ENCODE measurements at regions not wholly inside any gene's neighbourhood (a gene's known extent, or its start where the extent isn't known, plus 50 kb on each side); places are given as distances from the start of the nearest gene placed in this dataset.

DNA sequence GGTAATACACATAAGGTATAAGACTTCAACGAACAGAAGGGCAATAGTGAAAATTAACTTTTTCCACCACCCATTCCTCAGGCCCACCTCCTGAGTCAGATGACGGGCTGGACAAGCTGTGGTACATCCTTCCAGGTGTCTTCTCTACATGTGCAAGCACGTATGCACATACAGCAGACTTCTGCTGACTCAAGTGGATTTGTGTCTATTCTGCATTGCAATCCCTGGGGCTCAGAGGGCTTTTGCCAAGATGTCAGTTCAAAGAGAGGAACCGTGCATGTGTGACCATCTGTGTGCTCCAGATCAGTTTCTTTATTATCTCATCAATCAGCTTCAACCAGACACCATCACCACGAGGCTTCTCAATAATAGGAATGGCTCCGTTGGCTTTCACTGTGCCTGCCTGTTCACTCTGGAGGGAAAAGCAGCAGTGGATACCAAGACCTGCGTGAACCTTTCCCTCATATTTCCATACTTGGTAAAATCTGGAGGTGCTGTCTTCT lies 288.4 kb downstream of the MTRR start:
- ChIA-PET POLR2A (no interaction called here), CTCF (no interaction called here), RAD21 (ENCODE audit: unreplicated experiment) (no interaction called here), SMC1A (ENCODE audit: uncharacterized antibody, unreplicated experiment) (no interaction called here)
- no TSS peak for BruUV-seq (replicated peaks)
- in situ Hi-C loops (cut with MboI) = no loop called here
- no peaks in the 10 kb centered on the region for H4K20me1 ChIP-seq (ENCODE audit: control insufficient read depth, insufficient read depth)
- H3K4me2 ChIP-seq (ENCODE audit: control insufficient read depth, insufficient read depth) = no peak overlapping the region
- no peaks in the 10 kb centered on the region for H3K27me3 ChIP-seq (replicated peaks in 1 of 2; ENCODE audit: control insufficient read depth in 2 of 2, insufficient read depth in 2 of 2, low read length in 1 of 2)
- no peak overlapping the region for H3K9ac ChIP-seq (ENCODE audit: control insufficient read depth, insufficient read depth, low read length)
- WGBS (ENCODE audit: insufficient coverage, insufficient replicate concordance, low lambda C conversion rate, missing lambda C conversion rate) = 3% methylated on average over 7 of the region's 7 CpGs
- no peaks in the 10 kb centered on the region for H3K79me2 ChIP-seq (ENCODE audit: control insufficient read depth, insufficient read depth, low read length)
- intact Hi-C loops (cut with micrococcal nuclease; ENCODE audit: unreplicated experiment) = no loop called here
- ATAC-seq (no peak), FAIRE-seq (no peak), DNase-seq (ENCODE audit: low read depth, low spot score) (no peak)
- H3K4me1 ChIP-seq (ENCODE audit: control insufficient read depth, insufficient read depth, low read length) = no peaks in the 10 kb centered on the region
- H3K4me3 ChIP-seq = no peak overlapping the region
- H3K27ac ChIP-seq (ENCODE audit: control insufficient read depth, insufficient read depth) = no peak overlapping the region
- H3K36me3 ChIP-seq (ENCODE audit: control insufficient read depth in 2 of 2, insufficient read depth in 2 of 2, low read length in 1 of 2) = no peaks in the 10 kb centered on the region
- H3K9me3 ChIP-seq (replicated peaks; ENCODE audit: control insufficient read depth, insufficient read depth, low read length) = no peaks in the 10 kb centered on the region
- TF ChIP-seq IKZF2 (IDR thresholded peaks at IDR 0.05) = no peak
- TF ChIP-seq SREBF2 (IDR thresholded peaks at IDR 0.05; ENCODE audit: low read length) = no peak
- no peak for TF ChIP-seq STAT1 (conservative IDR thresholded peaks at IDR 0.05)
- TF ChIP-seq ZZZ3 (IDR thresholded peaks at IDR 0.05; ENCODE audit: control insufficient read depth, insufficient read length, low read depth) = no peak
- no peak for TF ChIP-seq ATF7 (IDR thresholded peaks at IDR 0.05; ENCODE audit: low read depth)
- TF ChIP-seq, protein P1, sequence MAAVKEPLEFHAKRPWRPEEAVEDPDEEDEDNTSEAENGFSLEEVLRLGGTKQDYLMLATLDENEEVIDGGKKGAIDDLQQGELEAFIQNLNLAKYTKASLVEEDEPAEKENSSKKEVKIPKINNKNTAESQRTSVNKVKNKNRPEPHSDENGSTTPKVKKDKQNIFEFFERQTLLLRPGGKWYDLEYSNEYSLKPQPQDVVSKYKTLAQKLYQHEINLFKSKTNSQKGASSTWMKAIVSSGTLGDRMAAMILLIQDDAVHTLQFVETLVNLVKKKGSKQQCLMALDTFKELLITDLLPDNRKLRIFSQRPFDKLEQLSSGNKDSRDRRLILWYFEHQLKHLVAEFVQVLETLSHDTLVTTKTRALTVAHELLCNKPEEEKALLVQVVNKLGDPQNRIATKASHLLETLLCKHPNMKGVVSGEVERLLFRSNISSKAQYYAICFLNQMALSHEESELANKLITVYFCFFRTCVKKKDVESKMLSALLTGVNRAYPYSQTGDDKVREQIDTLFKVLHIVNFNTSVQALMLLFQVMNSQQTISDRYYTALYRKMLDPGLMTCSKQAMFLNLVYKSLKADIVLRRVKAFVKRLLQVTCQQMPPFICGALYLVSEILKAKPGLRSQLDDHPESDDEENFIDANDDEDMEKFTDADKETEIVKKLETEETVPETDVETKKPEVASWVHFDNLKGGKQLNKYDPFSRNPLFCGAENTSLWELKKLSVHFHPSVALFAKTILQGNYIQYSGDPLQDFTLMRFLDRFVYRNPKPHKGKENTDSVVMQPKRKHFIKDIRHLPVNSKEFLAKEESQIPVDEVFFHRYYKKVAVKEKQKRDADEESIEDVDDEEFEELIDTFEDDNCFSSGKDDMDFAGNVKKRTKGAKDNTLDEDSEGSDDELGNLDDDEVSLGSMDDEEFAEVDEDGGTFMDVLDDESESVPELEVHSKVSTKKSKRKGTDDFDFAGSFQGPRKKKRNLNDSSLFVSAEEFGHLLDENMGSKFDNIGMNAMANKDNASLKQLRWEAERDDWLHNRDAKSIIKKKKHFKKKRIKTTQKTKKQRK (IDR thresholded peaks at IDR 0.05; ENCODE audit: low read depth, low read length) = no peak
- TF ChIP-seq, protein P2, sequence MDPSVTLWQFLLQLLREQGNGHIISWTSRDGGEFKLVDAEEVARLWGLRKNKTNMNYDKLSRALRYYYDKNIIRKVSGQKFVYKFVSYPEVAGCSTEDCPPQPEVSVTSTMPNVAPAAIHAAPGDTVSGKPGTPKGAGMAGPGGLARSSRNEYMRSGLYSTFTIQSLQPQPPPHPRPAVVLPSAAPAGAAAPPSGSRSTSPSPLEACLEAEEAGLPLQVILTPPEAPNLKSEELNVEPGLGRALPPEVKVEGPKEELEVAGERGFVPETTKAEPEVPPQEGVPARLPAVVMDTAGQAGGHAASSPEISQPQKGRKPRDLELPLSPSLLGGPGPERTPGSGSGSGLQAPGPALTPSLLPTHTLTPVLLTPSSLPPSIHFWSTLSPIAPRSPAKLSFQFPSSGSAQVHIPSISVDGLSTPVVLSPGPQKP (IDR thresholded peaks at IDR 0.05; ENCODE audit: low read depth, low read length) = no peak
- TF ChIP-seq NR2F1 (conservative IDR thresholded peaks at IDR 0.05) = no peak
- TF ChIP-seq BMI1 (IDR thresholded peaks at IDR 0.05; ENCODE audit: borderline replicate concordance) = no peak
- TF ChIP-seq, protein P3, sequence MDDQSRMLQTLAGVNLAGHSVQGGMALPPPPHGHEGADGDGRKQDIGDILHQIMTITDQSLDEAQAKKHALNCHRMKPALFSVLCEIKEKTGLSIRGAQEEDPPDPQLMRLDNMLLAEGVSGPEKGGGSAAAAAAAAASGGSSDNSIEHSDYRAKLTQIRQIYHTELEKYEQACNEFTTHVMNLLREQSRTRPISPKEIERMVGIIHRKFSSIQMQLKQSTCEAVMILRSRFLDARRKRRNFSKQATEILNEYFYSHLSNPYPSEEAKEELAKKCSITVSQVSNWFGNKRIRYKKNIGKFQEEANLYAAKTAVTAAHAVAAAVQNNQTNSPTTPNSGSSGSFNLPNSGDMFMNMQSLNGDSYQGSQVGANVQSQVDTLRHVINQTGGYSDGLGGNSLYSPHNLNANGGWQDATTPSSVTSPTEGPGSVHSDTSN (IDR thresholded peaks at IDR 0.05; ENCODE audit: insufficient replicate concordance, low read depth, low read length) = no peak
- TF ChIP-seq, protein P4, sequence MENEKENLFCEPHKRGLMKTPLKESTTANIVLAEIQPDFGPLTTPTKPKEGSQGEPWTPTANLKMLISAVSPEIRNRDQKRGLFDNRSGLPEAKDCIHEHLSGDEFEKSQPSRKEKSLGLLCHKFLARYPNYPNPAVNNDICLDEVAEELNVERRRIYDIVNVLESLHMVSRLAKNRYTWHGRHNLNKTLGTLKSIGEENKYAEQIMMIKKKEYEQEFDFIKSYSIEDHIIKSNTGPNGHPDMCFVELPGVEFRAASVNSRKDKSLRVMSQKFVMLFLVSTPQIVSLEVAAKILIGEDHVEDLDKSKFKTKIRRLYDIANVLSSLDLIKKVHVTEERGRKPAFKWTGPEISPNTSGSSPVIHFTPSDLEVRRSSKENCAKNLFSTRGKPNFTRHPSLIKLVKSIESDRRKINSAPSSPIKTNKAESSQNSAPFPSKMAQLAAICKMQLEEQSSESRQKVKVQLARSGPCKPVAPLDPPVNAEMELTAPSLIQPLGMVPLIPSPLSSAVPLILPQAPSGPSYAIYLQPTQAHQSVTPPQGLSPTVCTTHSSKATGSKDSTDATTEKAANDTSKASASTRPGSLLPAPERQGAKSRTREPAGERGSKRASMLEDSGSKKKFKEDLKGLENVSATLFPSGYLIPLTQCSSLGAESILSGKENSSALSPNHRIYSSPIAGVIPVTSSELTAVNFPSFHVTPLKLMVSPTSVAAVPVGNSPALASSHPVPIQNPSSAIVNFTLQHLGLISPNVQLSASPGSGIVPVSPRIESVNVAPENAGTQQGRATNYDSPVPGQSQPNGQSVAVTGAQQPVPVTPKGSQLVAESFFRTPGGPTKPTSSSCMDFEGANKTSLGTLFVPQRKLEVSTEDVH (IDR thresholded peaks at IDR 0.05; ENCODE audit: low read depth, partially characterized antibody) = no peak
- no peak for TF ChIP-seq ZNF207 (IDR thresholded peaks at IDR 0.05; ENCODE audit: borderline replicate concordance)
- TF ChIP-seq JUNB (IDR thresholded peaks at IDR 0.05) = no peak
- TF ChIP-seq NBN (IDR thresholded peaks at IDR 0.05) = no peak
- TF ChIP-seq ETV6 (conservative IDR thresholded peaks at IDR 0.05 in 1 of 2, IDR thresholded peaks at IDR 0.05 in 1 of 2; ENCODE audit: borderline replicate concordance in 1 of 2, low read depth in 1 of 2) = no peak
- H2AFZ ChIP-seq (ENCODE audit: control insufficient read depth, low read depth, low read length) = no peak overlapping the region

Data from GM12878 (cell line).